GM23338 (cell line): ENCODE measurements at regions not wholly inside any gene's neighbourhood (a gene's known extent, or its start where the extent isn't known, plus 50 kb on each side); places are given as distances from the start of the nearest gene placed in this dataset.

Source experiments
- CREB1 ChIP-seq: fragments of 250-450 bp; sonication (Bioruptor Pico); IDR thresholded peaks from 2 replicates; pipeline ENCODE4 v1.5.0; 2020; ENCODE audit warnings: low read depth, mild to moderate bottlenecking, moderate library complexity
- CTCF ChIP-seq, 2 experiments: fragments of 200-600 bp in 1 of 2; sonication (generic) in 1 of 2; conservative IDR thresholded peaks; 2 replicates each; pipeline versions ENCODE4 v1.5.1 to v1.6.1; 2016 to 2017; ENCODE audit warnings: antibody characterized with exemption in 2 of 2, low read depth in 2 of 2, mild to moderate bottlenecking in 2 of 2, moderate library complexity in 1 of 2
- ETS1 ChIP-seq: IDR thresholded peaks from 2 replicates; pipeline ENCODE4 v1.6.1; 2016; ENCODE audit warnings: antibody characterized with exemption
- EZH2 ChIP-seq: fragments of 200-600 bp; sonication (generic); IDR thresholded peaks from one replicate; pipeline ENCODE4 v1.8.0; 2017; ENCODE audit warnings: antibody characterized with exemption, mild to moderate bottlenecking, low read depth; ENCODE audit not compliant: unreplicated experiment
- EZH2phosphoT487 ChIP-seq: fragments of 200-600 bp; sonication (generic); IDR thresholded peaks from one replicate; pipeline ENCODE4 v1.8.1; 2018; ENCODE audit warnings: antibody characterized with exemption; ENCODE audit not compliant: unreplicated experiment
- JUNB ChIP-seq: IDR thresholded peaks from one replicate; pipeline ENCODE4 v1.6.1; 2016; ENCODE audit warnings: antibody characterized with exemption; ENCODE audit not compliant: unreplicated experiment
- NANOG ChIP-seq: IDR thresholded peaks from 2 replicates; pipeline ENCODE4 v1.6.1; 2016; ENCODE audit warnings: antibody characterized with exemption, borderline replicate concordance
- POLR2AphosphoS5 ChIP-seq: IDR thresholded peaks from 2 replicates; pipeline ENCODE4 v1.6.1; 2016; ENCODE audit warnings: antibody characterized with exemption, low read depth
- REST ChIP-seq: IDR thresholded peaks from one replicate; pipeline ENCODE4 v1.6.1; 2018; ENCODE audit warnings: antibody characterized with exemption; ENCODE audit not compliant: unreplicated experiment
- STAT1 ChIP-seq: IDR thresholded peaks from one replicate; pipeline ENCODE4 v1.6.1; 2016; ENCODE audit warnings: antibody characterized with exemption; ENCODE audit not compliant: unreplicated experiment
- ZNF114 ChIP-seq: fragments of 250-450 bp; sonication (Bioruptor Pico); IDR thresholded peaks from 2 replicates; pipeline ENCODE4 v1.5.0; 2020; ENCODE audit warnings: mild to moderate bottlenecking, moderate library complexity
- ZNF331 ChIP-seq: fragments of 250-450 bp; sonication (Bioruptor Pico); IDR thresholded peaks from 2 replicates; pipeline ENCODE4 v1.5.0; 2020; ENCODE audit warnings: low read depth, mild to moderate bottlenecking, moderate library complexity
- ZNF462 ChIP-seq: fragments of 250-450 bp; sonication (Bioruptor Pico); IDR thresholded peaks from 2 replicates; pipeline ENCODE4 v1.5.0; 2020; ENCODE audit warnings: mild to moderate bottlenecking, moderate library complexity

GRCh38 chr18:68103561-68103960, 587.0 kb upstream of the DSEL start:
- no peak for TF ChIP-seq ZNF331 (CRISPR knock-in tag)
- TF ChIP-seq CTCF (conservative IDR thresholded peaks at IDR 0.05; ENCODE audit: low read depth in 2 of 2): no peak
- no peak for TF ChIP-seq REST
- TF ChIP-seq EZH2phosphoT487: no peak
- TF ChIP-seq POLR2AphosphoS5: no peak
- TF ChIP-seq EZH2: no peak
- no peak for TF ChIP-seq CREB1
- no peak for TF ChIP-seq ZNF114 (CRISPR knock-in tag)
- no peak for TF ChIP-seq NANOG
- TF ChIP-seq STAT1: no peak
- no peak for TF ChIP-seq ETS1
- no peak for TF ChIP-seq ZNF462 (CRISPR knock-in tag)
- TF ChIP-seq JUNB: no peak
